SK-N-SH (cell line): ENCODE measurements at regions not wholly inside any gene's neighbourhood (a gene's known extent, or its start where the extent isn't known, plus 50 kb on each side); places are given as distances from the start of the nearest gene placed in this dataset.
"Not testable (repeated sequence)": the region's sequence is repeated elsewhere in the genome, so short reads cannot be mapped to it uniquely, and the experiment has no call there.

ENCODE experiments used
- CTCF ChIA-PET: fragments of 300-600, 350-600 bp; formaldehyde crosslinking; extraction: SDS; loops from one replicate; lab custom pipeline; 2021; lab: Yijun Ruan, JAX
- POLR2A ChIA-PET: fragments of 350-600 bp; sonication (Branson Sonifier 250); formaldehyde crosslinking; extraction: SDS; loops from one replicate; lab custom pipeline; 2020; ENCODE audit warnings: antibody characterized with exemption, inconsistent platforms; lab: Yijun Ruan, JAX
- DNase-seq: peaks from one replicate; pipeline ENCODE4 v3.0.0; 2012
- H2AFZ ChIP-seq: fragments of 200-600 bp; sonication (generic); 2 replicates; pipeline ENCODE4 v1.8.1; 2016; ENCODE audit warnings: antibody characterized with exemption, mild to moderate bottlenecking, low read depth
- H3F3A ChIP-seq: fragments of 200-600 bp; sonication (generic); replicated peaks from 2 replicates; pipeline ENCODE3; 2016; ENCODE audit warnings: antibody characterized with exemption, mild to moderate bottlenecking; ENCODE audit not compliant: insufficient read depth
- H3K27ac ChIP-seq, 2 experiments: fragments of 200-500 bp in 1 of 2; fragments of 200-600 bp in 1 of 2; sonication (Bioruptor generic) in 1 of 2; sonication (generic), shearing (Covaris generic) in 1 of 2; 2 replicates each; pipeline versions ENCODE4 v1.5.1 to v1.6.1; 2014 to 2016; ENCODE audit warnings: low read depth in 2 of 2, inconsistent platforms in 1 of 2, low read length in 1 of 2, mild to moderate bottlenecking in 1 of 2, mixed read lengths in 1 of 2
- H3K27me3 ChIP-seq: fragments of 200-600 bp; sonication (generic), shearing (Covaris generic); 2 replicates; pipeline ENCODE4 v1.6.1; 2016; ENCODE audit warnings: mixed run types; ENCODE audit not compliant: insufficient read depth
- H3K36me3 ChIP-seq, 2 experiments: fragments of 200-500 bp in 1 of 2; fragments of 200-600 bp in 1 of 2; sonication (Bioruptor generic) in 1 of 2; sonication (generic) in 1 of 2; replicated peaks in 1 of 2; 2 replicates each; pipeline versions ENCODE3 to v1.5.1; 2014 to 2016; ENCODE audit warnings: low read length in 1 of 2, mild to moderate bottlenecking in 1 of 2; ENCODE audit not compliant: insufficient read depth in 2 of 2, control insufficient read depth in 1 of 2
- H3K4me1 ChIP-seq, 2 experiments: fragments of 200-500 bp in 1 of 2; fragments of 200-600 bp in 1 of 2; sonication (Bioruptor generic) in 1 of 2; sonication (generic), shearing (Covaris generic) in 1 of 2; 2 replicates each; pipeline versions ENCODE4 v1.5.1 to v1.6.1; 2014 to 2016; ENCODE audit warnings: low read depth in 1 of 2, low read length in 1 of 2, mixed run types in 1 of 2; ENCODE audit not compliant: insufficient read depth in 2 of 2, control insufficient read depth in 1 of 2
- H3K4me2 ChIP-seq: fragments of 200-600 bp; sonication (generic), shearing (Covaris generic); 2 replicates; pipeline ENCODE4 v1.6.1; 2017; ENCODE audit warnings: mixed run types
- H3K4me3 ChIP-seq, 2 experiments: fragments of 200-500 bp in 1 of 2; fragments of 200-600 bp in 1 of 2; sonication (Bioruptor generic) in 1 of 2; sonication (generic), shearing (Covaris generic) in 1 of 2; 2 replicates each; pipeline versions ENCODE4 v1.5.1 to v1.8.1; 2014 to 2016; ENCODE audit warnings: low read depth in 2 of 2, inconsistent platforms in 1 of 2, low read length in 1 of 2, mild to moderate bottlenecking in 1 of 2, mixed read lengths in 1 of 2, moderate library complexity in 1 of 2
- H3K79me2 ChIP-seq: fragments of 200-600 bp; sonication (generic); 2 replicates; pipeline ENCODE4 v1.8.1; 2017; ENCODE audit warnings: mild to moderate bottlenecking; ENCODE audit not compliant: insufficient read depth
- H3K9ac ChIP-seq: fragments of 200-600 bp; sonication (generic); 2 replicates; pipeline ENCODE4 v1.6.1; 2017; ENCODE audit warnings: mixed run types
- H3K9me2 ChIP-seq: fragments of 200-600 bp; sonication (generic); 2 replicates; pipeline ENCODE4 v1.6.1; 2017; ENCODE audit warnings: mixed run types
- H3K9me3 ChIP-seq: fragments of 200-600 bp; sonication (generic); 2 replicates; pipeline ENCODE4 v1.6.1; 2017; ENCODE audit warnings: mixed run types, mild to moderate bottlenecking, moderate library complexity
- H4K20me1 ChIP-seq: fragments of 200-600 bp; sonication (generic); 2 replicates; pipeline ENCODE4 v1.6.1; 2017; ENCODE audit warnings: mild to moderate bottlenecking, mixed run types; ENCODE audit not compliant: insufficient read depth
- CHD2 ChIP-seq: fragments of 150-350 bp; IDR thresholded peaks from 2 replicates; pipeline ENCODE4 v1.6.1; 2018; ENCODE audit warnings: low read length; ENCODE audit not compliant: partially characterized antibody
- ELF1 ChIP-seq: IDR thresholded peaks from 2 replicates; pipeline ENCODE4 v1.4.0; 2012
- FOXJ3 ChIP-seq: sonication (generic); formaldehyde crosslinking; IDR thresholded peaks from 2 replicates; pipeline ENCODE4 v1.5.1; 2020; ENCODE audit warnings: mild to moderate bottlenecking, missing genetic modification reagents
- FOXM1 ChIP-seq: IDR thresholded peaks from 2 replicates; pipeline ENCODE4 v1.4.0; 2012; ENCODE audit warnings: low read depth, mild to moderate bottlenecking
- GABPA ChIP-seq: IDR thresholded peaks from 2 replicates; pipeline ENCODE4 v1.4.0; 2012; ENCODE audit warnings: low read depth, mild to moderate bottlenecking
- GATA2 ChIP-seq: sonication (generic); formaldehyde crosslinking; IDR thresholded peaks from 2 replicates; pipeline ENCODE4 v1.5.0; 2020; ENCODE audit warnings: mild to moderate bottlenecking, missing genetic modification reagents
- JUND ChIP-seq: IDR thresholded peaks from 2 replicates; pipeline ENCODE4 v1.4.0; 2012
- MXI1 ChIP-seq: IDR thresholded peaks from 2 replicates; pipeline ENCODE4 v1.6.1; 2012; ENCODE audit warnings: mild to moderate bottlenecking, low read depth, low read length, improper control_type of control experiment
- REST ChIP-seq: IDR thresholded peaks from 2 replicates; pipeline ENCODE4 v1.6.1; 2012; ENCODE audit warnings: mild to moderate bottlenecking, low read depth, low read length, moderate library complexity
- SIN3A ChIP-seq: IDR thresholded peaks from 2 replicates; pipeline ENCODE4 v1.6.1; 2012; ENCODE audit warnings: low read depth, mild to moderate bottlenecking, low read length, moderate library complexity, borderline replicate concordance
- SMC3 ChIP-seq: IDR thresholded peaks from 2 replicates; pipeline ENCODE4 v1.6.1; 2012; ENCODE audit warnings: low read depth, low read length, improper control_type of control experiment
- TEAD4 ChIP-seq: IDR thresholded peaks from 2 replicates; pipeline ENCODE4 v1.4.0; 2012; ENCODE audit warnings: mild to moderate bottlenecking, borderline replicate concordance; ENCODE audit not compliant: insufficient read depth
- USF1 ChIP-seq: IDR thresholded peaks from 2 replicates; pipeline ENCODE4 v1.4.0; 2012; ENCODE audit warnings: low read depth, borderline replicate concordance
- WGBS: methylation state at CpG from one replicate; pipeline ENCODE4 v1.1.6; 2017; ENCODE audit warnings: low lambda C conversion rate; 5-methylcytosine and 5-hydroxymethylcytosine counted together

GRCh38 chr7:142434666-142435167 lies 176.9 kb upstream of the PRSS58 start:
- CTCF ChIA-PET, result interaction anchor here (0.8 to 3.2 kb wide), 9 partner anchors 9 to 459 kb away, joined by 3 to 12 read pairs (median 4); no protein-coding TSS in a partner anchor
- H3K4me2 ChIP-seq, result no peak overlapping the region

DNA sequence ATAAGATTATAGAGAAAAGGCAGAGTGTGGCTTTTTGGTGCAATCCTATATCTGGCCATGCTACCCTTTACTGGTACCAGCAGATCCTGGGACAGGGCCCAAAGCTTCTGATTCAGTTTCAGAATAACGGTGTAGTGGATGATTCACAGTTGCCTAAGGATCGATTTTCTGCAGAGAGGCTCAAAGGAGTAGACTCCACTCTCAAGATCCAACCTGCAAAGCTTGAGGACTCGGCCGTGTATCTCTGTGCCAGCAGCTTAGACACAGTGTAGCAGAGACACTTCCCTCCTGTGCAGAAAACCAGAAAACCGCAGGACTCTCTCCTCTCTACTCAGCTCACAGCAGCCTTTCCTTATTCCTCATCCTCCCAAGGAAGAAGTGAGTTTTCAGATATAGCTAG lies 176.3 kb upstream of the PRSS58 start:
- H3K9ac ChIP-seq, H4K20me1 ChIP-seq, H2AFZ ChIP-seq, H3K4me1 ChIP-seq, H3K4me3 ChIP-seq, H3K27ac ChIP-seq, DNase-seq, POLR2A ChIA-PET, H3K27me3 ChIP-seq, H3K79me2 ChIP-seq, H3K9me3 ChIP-seq, H3K9me2 ChIP-seq, H3K4me2 ChIP-seq, H3F3A ChIP-seq, H3K36me3 ChIP-seq: not testable (repeated sequence)
- WGBS, result 79% methylated on average over 5 of the region's 5 CpGs
- CTCF ChIA-PET, result interaction anchor here (0.8 to 3.2 kb wide), 5 partner anchors 21 to 458 kb away, joined by 3 to 12 read pairs (median 3); no protein-coding TSS in a partner anchor

More at GRCh38 chr7:142434666-142435167, 176.9 kb upstream of the PRSS58 start:
- H2AFZ ChIP-seq, result no peak overlapping the region
- no peaks in the 10 kb centered on the region for H3K36me3 ChIP-seq
- TF ChIP-seq SIN3A (no peak), JUND (no peak), ELF1 (no peak), REST (no peak), TEAD4 (no peak), CHD2 (no peak)
- H3K79me2 ChIP-seq, result no peaks in the 10 kb centered on the region
- peaks cover 3% of the 10 kb centered on the region in 2 experiments for H3K4me1 ChIP-seq
- H4K20me1 ChIP-seq, result no peaks in the 10 kb centered on the region
- 83% methylated on average over 7 of the region's 7 CpGs for WGBS
- no peak overlapping the region for H3K9ac ChIP-seq
- H3F3A ChIP-seq, result peaks cover 5% of the 10 kb centered on the region
- POLR2A ChIA-PET, result no interaction called here
- no peaks in the 10 kb centered on the region for H3K27me3 ChIP-seq
- no peaks in the 10 kb centered on the region for H3K9me2 ChIP-seq
- H3K4me3 ChIP-seq, result no peak overlapping the region
- H3K27ac ChIP-seq, result no peak overlapping the region
- DNase-seq, result no peak
- H3K9me3 ChIP-seq, result no peaks in the 10 kb centered on the region

DNA sequence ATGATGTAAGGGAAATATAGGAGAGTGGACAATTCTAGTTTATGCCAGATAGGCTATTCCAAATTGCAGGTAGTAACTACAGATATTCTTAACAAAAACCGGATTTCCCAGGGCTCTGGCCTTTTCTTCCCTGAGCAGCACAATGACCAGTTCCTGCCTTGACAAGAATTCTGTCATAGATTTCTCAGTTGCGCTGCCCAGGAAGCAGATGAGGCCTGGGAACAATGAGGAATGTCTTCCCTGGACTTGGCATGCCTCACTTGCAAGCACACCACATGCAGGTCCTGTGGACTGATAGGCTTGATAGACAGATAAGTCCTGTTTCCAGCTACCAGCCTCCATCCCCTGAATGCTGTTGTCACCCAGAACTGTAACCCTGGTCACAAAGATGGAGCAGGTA lies 174.5 kb upstream of the PRSS58 start:
- Histone ChIP-seq H3K79me2 (no peaks in the 10 kb centered on the region), H3K36me3 (no peaks in the 10 kb centered on the region), H3K27me3 (no peaks in the 10 kb centered on the region; the same call in 1 of the 2 replicates), H3K4me1 (peaks cover 0 to 3% of the 10 kb centered on the region in 2 experiments; a peak in 2 of 4 replicates), H2AFZ (no peak overlapping the region), H3F3A (no peaks in the 10 kb centered on the region)
- ChIA-PET POLR2A (no interaction called here), CTCF (interaction anchor here (1.1 to 1.5 kb wide), 4 partner anchors 19 to 783 kb away, joined by 3 to 4 read pairs (median 3); no protein-coding TSS in a partner anchor)
- TF ChIP-seq GABPA (no peak), USF1 (no peak), FOXM1 (no peak), MXI1 (no peak), SMC3 (no peak), ELF1 (no peak), FOXJ3 (CRISPR knock-in tag) (no peak), GATA2 (0 out of 2 replicates have a peak, but pooled peaks have one; percentile 12)
- TF ChIP-seq, all 33 proteins: peak for 1
- H3K9me2 ChIP-seq, result no peaks in the 10 kb centered on the region
- 84% methylated on average over 2 of the region's 2 CpGs for WGBS
- no peak overlapping the region for H3K4me2 ChIP-seq
- DNase-seq, result no peak
- no peak overlapping the region for H3K4me3 ChIP-seq
- H3K9me3 ChIP-seq, result no peaks in the 10 kb centered on the region
- no peak overlapping the region for H3K27ac ChIP-seq
- H3K9ac ChIP-seq, result no peak overlapping the region
- no peaks in the 10 kb centered on the region for H4K20me1 ChIP-seq
